Ovary (tissue), 3 donors: ENCODE measurements at regions not wholly inside any gene's neighbourhood (a gene's known extent, or its start where the extent isn't known, plus 50 kb on each side); places are given as distances from the start of the nearest gene placed in this dataset.

Experiments
- EP300 ChIP-seq: sonication (generic); formaldehyde crosslinking; IDR thresholded peaks from one replicate; pipeline ENCODE4 v1.6.1; 2017; ENCODE audit warnings: antibody characterized with exemption
- POLR2A ChIP-seq: fragments of 450-650 bp; IDR thresholded peaks from one replicate; pipeline ENCODE4 v1.6.1; 2017; ENCODE audit warnings: antibody characterized with exemption, mild to moderate bottlenecking, moderate library complexity
- TF ChIP-seq, protein P1 (sequence below), 3 donors: fragments of 450-650 bp in 2 of 3; fragments of 200-600 bp in 1 of 3; IDR thresholded peaks; one replicate each; pipeline versions ENCODE4 v1.5.1 to v1.8.0; 2016 to 2022; ENCODE audit warnings: antibody characterized with exemption in 3 of 3, mild to moderate bottlenecking in 1 of 3
- donor health status: DM: no; HTN: no; CAD: no.

- TF ChIP-seq, protein P1, sequence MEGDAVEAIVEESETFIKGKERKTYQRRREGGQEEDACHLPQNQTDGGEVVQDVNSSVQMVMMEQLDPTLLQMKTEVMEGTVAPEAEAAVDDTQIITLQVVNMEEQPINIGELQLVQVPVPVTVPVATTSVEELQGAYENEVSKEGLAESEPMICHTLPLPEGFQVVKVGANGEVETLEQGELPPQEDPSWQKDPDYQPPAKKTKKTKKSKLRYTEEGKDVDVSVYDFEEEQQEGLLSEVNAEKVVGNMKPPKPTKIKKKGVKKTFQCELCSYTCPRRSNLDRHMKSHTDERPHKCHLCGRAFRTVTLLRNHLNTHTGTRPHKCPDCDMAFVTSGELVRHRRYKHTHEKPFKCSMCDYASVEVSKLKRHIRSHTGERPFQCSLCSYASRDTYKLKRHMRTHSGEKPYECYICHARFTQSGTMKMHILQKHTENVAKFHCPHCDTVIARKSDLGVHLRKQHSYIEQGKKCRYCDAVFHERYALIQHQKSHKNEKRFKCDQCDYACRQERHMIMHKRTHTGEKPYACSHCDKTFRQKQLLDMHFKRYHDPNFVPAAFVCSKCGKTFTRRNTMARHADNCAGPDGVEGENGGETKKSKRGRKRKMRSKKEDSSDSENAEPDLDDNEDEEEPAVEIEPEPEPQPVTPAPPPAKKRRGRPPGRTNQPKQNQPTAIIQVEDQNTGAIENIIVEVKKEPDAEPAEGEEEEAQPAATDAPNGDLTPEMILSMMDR (IDR thresholded peaks at IDR 0.05), result no peak
- no peak for TF ChIP-seq POLR2A
- no peak for TF ChIP-seq EP300
Observed at GRCh38 chr9:87350915-87351314, 146.8 kb upstream of the DAPK1 start.
